ENCODE measurements at regions not wholly inside any gene's neighbourhood (a gene's known extent, or its start where the extent isn't known, plus 50 kb on each side); places are given as distances from the start of the nearest gene placed in this dataset.

DNA sequence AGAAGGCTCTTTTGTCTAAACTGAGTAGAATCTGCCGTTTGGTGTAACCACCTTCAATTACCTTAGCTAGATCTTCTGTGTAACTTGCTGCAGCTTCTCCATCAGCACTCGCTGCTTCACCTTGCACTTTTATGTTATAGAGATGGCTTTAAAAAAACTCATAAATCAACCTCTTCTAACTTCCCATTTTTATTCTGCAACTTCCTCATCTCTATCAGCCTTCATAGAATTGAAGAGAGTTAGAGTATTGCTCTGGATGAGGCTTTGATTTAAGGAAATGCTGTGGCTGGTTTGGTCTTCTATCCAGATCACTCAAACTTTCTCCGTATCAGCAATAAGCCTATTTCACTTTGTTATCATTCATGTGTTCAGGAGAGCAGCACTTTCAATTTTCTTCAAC, 1131.9 kb upstream of the CELF2 start:
- TF ChIP-seq EZH2 (IDR thresholded peaks at IDR 0.05; ENCODE audit: insufficient read depth, poor library complexity, severe bottlenecking) (no peak), EZH2phosphoT487 (IDR thresholded peaks at IDR 0.05; ENCODE audit: insufficient read depth, low read depth) (no peak)
